CD4-positive, alpha-beta T cell treated with Interleukin-2 at 100 ng/mL for 4 hours (primary cell): ENCODE measurements at regions not wholly inside any gene's neighbourhood (a gene's known extent, or its start where the extent isn't known, plus 50 kb on each side); places are given as distances from the start of the nearest gene placed in this dataset.
A peak's percentile ranks its signal among the peaks of the same experiment; 100 is the strongest.
"Not testable (repeated sequence)": the region's sequence is repeated elsewhere in the genome, so short reads cannot be mapped to it uniquely, and the experiment has no call there.

Experiments used
- DNase-seq: peaks from one replicate; pipeline ENCODE4 v3.0.0-alpha.2; 2020; ENCODE audit warnings: low spot score

GRCh38 chr6:26234421-26235301 lies 130.3 kb upstream of the BTN3A2 start:
- DNase-seq = peak; percentile 82

- DNase-seq = no peak
These were observed 129.7 kb upstream of the BTN3A2 start for GRCh38 chr6:26235302-26235670.

- DNase-seq = not testable (repeated sequence)
These were observed 125.6 kb upstream of the BTN3A2 start for GRCh38 chr6:26239415-26239814.

- DNase-seq = peak; percentile 84
These were observed 124.6 kb upstream of the BTN3A2 start for GRCh38 chr6:26240157-26241032.

GRCh38 chr6:26241033-26241895 lies 123.7 kb upstream of the BTN3A2 start:
- peak; percentile 60 for DNase-seq

GRCh38 chr6:26243132-26243531 lies 121.9 kb upstream of the BTN3A2 start:
- no peak for DNase-seq

GRCh38 chr6:26243752-26244151 lies 121.2 kb upstream of the BTN3A2 start:
- DNase-seq = no peak

GRCh38 chr6:26246058-26246457 lies 118.9 kb upstream of the BTN3A2 start:
- no peak for DNase-seq

- no peak for DNase-seq
These were observed 118.4 kb upstream of the BTN3A2 start for GRCh38 chr6:26246553-26246952.

- DNase-seq = peak; percentile 46
These were observed 115.4 kb upstream of the BTN3A2 start for GRCh38 chr6:26249707-26249956.

- DNase-seq = peak; percentile 77
These were observed 114.9 kb upstream of the BTN3A2 start for GRCh38 chr6:26249957-26250697.

- peak; percentile 60 for DNase-seq
These were observed 114.3 kb upstream of the BTN3A2 start for GRCh38 chr6:26250698-26251044.

- DNase-seq = peak; percentile 79
These were observed 113.5 kb upstream of the BTN3A2 start for GRCh38 chr6:26251354-26252076.

- DNase-seq = no peak
These were observed 112.9 kb upstream of the BTN3A2 start for GRCh38 chr6:26252077-26252472.

GRCh38 chr6:26254724-26255123 lies 110.3 kb upstream of the BTN3A2 start:
- DNase-seq = no peak

GRCh38 chr6:26257272-26257671 lies 107.7 kb upstream of the BTN3A2 start:
- no peak for DNase-seq

GRCh38 chr6:26258212-26258977 lies 106.6 kb upstream of the BTN3A2 start:
- no peak for DNase-seq

GRCh38 chr6:26260110-26260637 lies 104.8 kb upstream of the BTN3A2 start:
- no peak for DNase-seq

- DNase-seq = no peak
These were observed 104.1 kb upstream of the BTN3A2 start for GRCh38 chr6:26260725-26261490.
